ENCODE measurements at regions not wholly inside any gene's neighbourhood (a gene's known extent, or its start where the extent isn't known, plus 50 kb on each side); places are given as distances from the start of the nearest gene placed in this dataset.
A peak's percentile ranks its signal among the peaks of the same experiment; 100 is the strongest.

DNA sequence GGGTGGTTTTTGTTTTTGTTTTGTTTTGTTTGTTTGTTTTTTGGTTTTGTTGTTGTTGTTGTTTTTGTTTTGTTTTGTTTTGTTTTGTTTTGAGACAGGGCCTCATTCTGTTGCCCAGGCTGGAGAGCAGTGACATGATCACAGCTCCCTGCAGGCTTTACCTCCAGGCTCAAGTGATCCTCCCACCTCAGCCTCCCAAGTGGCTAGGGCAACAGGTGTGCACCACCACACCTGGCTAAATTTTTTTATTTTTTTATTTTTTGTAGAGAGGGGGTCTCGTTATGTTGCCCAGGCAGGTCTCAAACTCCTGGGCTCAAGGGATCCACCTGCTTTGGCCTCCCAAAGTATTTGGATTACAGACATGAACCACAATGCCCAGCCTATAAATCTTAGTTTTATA is 115.9 kb upstream of the NFE2L3 start:
- no peak overlapping the region for H3K4me3 ChIP-seq (ENCODE audit: low read depth, low read length, poor library complexity, severe bottlenecking)
- ChIA-PET CTCF (no interaction called here), POLR2A (ENCODE audit: low non-redundant PET) (no interaction called here)
- TF ChIP-seq, protein P1, sequence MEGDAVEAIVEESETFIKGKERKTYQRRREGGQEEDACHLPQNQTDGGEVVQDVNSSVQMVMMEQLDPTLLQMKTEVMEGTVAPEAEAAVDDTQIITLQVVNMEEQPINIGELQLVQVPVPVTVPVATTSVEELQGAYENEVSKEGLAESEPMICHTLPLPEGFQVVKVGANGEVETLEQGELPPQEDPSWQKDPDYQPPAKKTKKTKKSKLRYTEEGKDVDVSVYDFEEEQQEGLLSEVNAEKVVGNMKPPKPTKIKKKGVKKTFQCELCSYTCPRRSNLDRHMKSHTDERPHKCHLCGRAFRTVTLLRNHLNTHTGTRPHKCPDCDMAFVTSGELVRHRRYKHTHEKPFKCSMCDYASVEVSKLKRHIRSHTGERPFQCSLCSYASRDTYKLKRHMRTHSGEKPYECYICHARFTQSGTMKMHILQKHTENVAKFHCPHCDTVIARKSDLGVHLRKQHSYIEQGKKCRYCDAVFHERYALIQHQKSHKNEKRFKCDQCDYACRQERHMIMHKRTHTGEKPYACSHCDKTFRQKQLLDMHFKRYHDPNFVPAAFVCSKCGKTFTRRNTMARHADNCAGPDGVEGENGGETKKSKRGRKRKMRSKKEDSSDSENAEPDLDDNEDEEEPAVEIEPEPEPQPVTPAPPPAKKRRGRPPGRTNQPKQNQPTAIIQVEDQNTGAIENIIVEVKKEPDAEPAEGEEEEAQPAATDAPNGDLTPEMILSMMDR (conservative IDR thresholded peaks at IDR 0.05; ENCODE audit: low read depth, low read length), result no peak
- no peak for TF ChIP-seq EZH2 (IDR thresholded peaks at IDR 0.05; ENCODE audit: borderline replicate concordance, low read depth, low read length, poor library complexity, severe bottlenecking)
- BruUV-seq (replicated peaks), result no TSS peak
- DNase-seq (ENCODE audit: low spot score), result no peak
- H3K36me3 ChIP-seq (ENCODE audit: insufficient read depth, low read length, poor library complexity, severe bottlenecking), result no peaks in the 10 kb centered on the region
- H3K27ac ChIP-seq (ENCODE audit: low read depth, low read length, poor library complexity, severe bottlenecking), result no peak overlapping the region
- peaks cover 8% of the 10 kb centered on the region for H3K4me1 ChIP-seq (ENCODE audit: insufficient read depth, low read length, poor library complexity, severe bottlenecking)
- no peaks in the 10 kb centered on the region for H3K9me3 ChIP-seq (ENCODE audit: low read depth, low read length, poor library complexity, severe bottlenecking)
- intact Hi-C loops (cut with micrococcal nuclease; ENCODE audit: unreplicated experiment), result no loop called here
- no peaks in the 10 kb centered on the region for H3K27me3 ChIP-seq (replicated peaks; ENCODE audit: insufficient read depth, low read depth, low read length, poor library complexity)

DNA sequence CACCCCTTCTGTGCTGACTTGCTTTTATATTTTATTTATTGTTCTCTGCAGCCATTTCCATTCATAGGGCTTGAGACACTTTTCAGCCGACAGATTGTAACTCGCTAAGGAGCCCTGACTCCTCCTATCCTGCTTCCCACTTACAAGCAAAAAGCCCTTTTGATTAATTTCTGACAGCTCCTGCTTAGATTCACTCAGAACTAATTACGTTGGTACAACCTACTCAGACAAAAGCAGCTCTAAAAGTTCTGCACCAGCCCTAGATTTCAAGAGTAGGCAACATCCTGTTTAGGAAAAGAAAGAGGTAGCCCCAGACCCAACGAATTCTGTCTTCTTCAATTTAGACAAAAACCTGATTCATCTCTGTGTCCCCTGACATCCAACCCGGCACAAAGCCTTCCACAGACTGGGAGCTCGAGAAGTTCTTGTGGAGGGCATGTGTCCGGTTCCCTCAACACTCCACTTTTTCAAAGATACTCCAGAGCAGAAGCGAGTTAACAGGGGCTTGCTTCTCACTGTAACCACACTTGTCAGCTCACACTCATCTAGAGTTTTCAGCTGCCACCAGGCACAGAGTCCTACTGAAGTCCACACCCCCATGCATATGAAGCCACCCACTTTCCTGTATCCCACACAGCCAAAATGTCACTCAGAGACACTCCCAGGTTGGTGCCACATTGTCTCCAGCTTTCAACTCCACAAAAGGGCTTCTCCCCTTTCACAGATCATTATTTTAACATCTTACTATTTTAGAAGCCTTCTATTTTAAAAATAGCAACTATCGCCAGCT is 113.6 kb upstream of the NFE2L3 start:
- no peaks in the 10 kb centered on the region for H3K9me3 ChIP-seq (ENCODE audit: low read depth, low read length, poor library complexity, severe bottlenecking)
- no peaks in the 10 kb centered on the region for H3K27me3 ChIP-seq (replicated peaks; ENCODE audit: insufficient read depth, low read depth, low read length, poor library complexity)
- ChIA-PET POLR2A (ENCODE audit: low non-redundant PET) (no interaction called here), CTCF (interaction anchor here (0.6 kb wide), 1 partner anchor 247 kb away, joined by 3 read pairs; no protein-coding TSS in a partner anchor)
- H3K4me1 ChIP-seq (ENCODE audit: insufficient read depth, low read length, poor library complexity, severe bottlenecking), result peaks cover 8% of the 10 kb centered on the region
- no peak overlapping the region for H3K27ac ChIP-seq (ENCODE audit: low read depth, low read length, poor library complexity, severe bottlenecking)
- intact Hi-C loops (cut with micrococcal nuclease; ENCODE audit: unreplicated experiment), result no loop called here
- no TSS peak for BruUV-seq (replicated peaks)
- no peak for TF ChIP-seq EZH2 (IDR thresholded peaks at IDR 0.05; ENCODE audit: borderline replicate concordance, low read depth, low read length, poor library complexity, severe bottlenecking)
- TF ChIP-seq, protein P1 (conservative IDR thresholded peaks at IDR 0.05; ENCODE audit: low read depth, low read length), result no peak
- DNase-seq (ENCODE audit: low spot score), result peak; percentile 42
- no peaks in the 10 kb centered on the region for H3K36me3 ChIP-seq (ENCODE audit: insufficient read depth, low read length, poor library complexity, severe bottlenecking)
- H3K4me3 ChIP-seq (ENCODE audit: low read depth, low read length, poor library complexity, severe bottlenecking), result no peak overlapping the region

DNA sequence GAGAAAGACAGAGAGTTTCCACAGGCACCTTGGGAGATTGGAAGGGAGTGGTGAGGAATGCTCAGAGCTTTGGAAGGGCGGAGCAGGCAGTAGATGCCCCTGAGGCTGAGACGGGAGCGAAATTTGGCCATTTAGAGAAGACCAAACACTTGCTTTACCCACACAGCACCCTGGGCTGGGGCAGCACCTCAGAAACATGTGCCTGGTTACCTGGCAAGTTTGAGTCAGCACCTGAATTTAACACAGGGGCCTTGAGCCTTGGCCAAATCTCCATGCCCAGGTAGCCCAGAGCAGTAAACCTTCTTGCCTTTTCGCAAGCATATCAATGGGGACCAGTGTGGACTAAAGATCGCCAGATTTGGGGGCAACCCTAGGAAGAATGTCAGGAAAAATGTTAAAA is 111.9 kb upstream of the NFE2L3 start:
- Histone ChIP-seq H3K27me3 (replicated peaks; ENCODE audit: insufficient read depth, low read depth, low read length, poor library complexity) (no peaks in the 10 kb centered on the region), H3K9me3 (ENCODE audit: low read depth, low read length, poor library complexity, severe bottlenecking) (no peaks in the 10 kb centered on the region), H3K4me1 (ENCODE audit: insufficient read depth, low read length, poor library complexity, severe bottlenecking) (peaks cover 8% of the 10 kb centered on the region), H3K4me3 (ENCODE audit: low read depth, low read length, poor library complexity, severe bottlenecking) (no peak overlapping the region), H3K27ac (ENCODE audit: low read depth, low read length, poor library complexity, severe bottlenecking) (no peak overlapping the region), H3K36me3 (ENCODE audit: insufficient read depth, low read length, poor library complexity, severe bottlenecking) (no peaks in the 10 kb centered on the region)
- POLR2A ChIA-PET (ENCODE audit: low non-redundant PET), result no interaction called here
- BruUV-seq (replicated peaks), result no TSS peak
- CTCF ChIA-PET, result no interaction called here
- DNase-seq (ENCODE audit: low spot score), result no peak
- intact Hi-C loops (cut with micrococcal nuclease; ENCODE audit: unreplicated experiment), result no loop called here
- TF ChIP-seq, protein P1 (conservative IDR thresholded peaks at IDR 0.05; ENCODE audit: low read depth, low read length), result no peak
- TF ChIP-seq EZH2 (IDR thresholded peaks at IDR 0.05; ENCODE audit: borderline replicate concordance, low read depth, low read length, poor library complexity, severe bottlenecking), result no peak
